ENCODE measurements at regions not wholly inside any gene's neighbourhood (a gene's known extent, or its start where the extent isn't known, plus 50 kb on each side); places are given as distances from the start of the nearest gene placed in this dataset.

GRCh38 chr13:110775576-110775975 lies 62.1 kb downstream of the ING1 start:
- Histone ChIP-seq H3K4me1 (ENCODE audit: control insufficient read depth in 4 of 4, insufficient read depth in 4 of 4, low read length in 3 of 4) (no peaks in the 10 kb centered on the region), H3K36me3 (ENCODE audit: control insufficient read depth in 4 of 4, insufficient read depth in 3 of 4, low read depth in 1 of 4, low read length in 3 of 4) (no peaks in the 10 kb centered on the region), H3K4me3 (ENCODE audit: low read depth in 1 of 3, low read length in 3 of 3) (no peak overlapping the region), H3K27me3 (ENCODE audit: control insufficient read depth in 4 of 4, insufficient read depth in 4 of 4, low read length in 3 of 4) (no peaks in the 10 kb centered on the region), H3K9ac (ENCODE audit: low read depth in 1 of 2, low read length in 2 of 2) (no peak overlapping the region), H3K9me3 (ENCODE audit: control insufficient read depth in 4 of 4, low read length in 3 of 4) (no peaks in the 10 kb centered on the region), H3K27ac (ENCODE audit: low read depth in 1 of 2, low read length in 2 of 2) (no peak overlapping the region)
- WGBS = 86% methylated on average over 5 of the region's 5 CpGs
- no peak for TF ChIP-seq TAF1 (conservative IDR thresholded peaks at IDR 0.05)
- no peak for TF ChIP-seq REST (IDR thresholded peaks at IDR 0.05)
- TF ChIP-seq, protein P1, sequence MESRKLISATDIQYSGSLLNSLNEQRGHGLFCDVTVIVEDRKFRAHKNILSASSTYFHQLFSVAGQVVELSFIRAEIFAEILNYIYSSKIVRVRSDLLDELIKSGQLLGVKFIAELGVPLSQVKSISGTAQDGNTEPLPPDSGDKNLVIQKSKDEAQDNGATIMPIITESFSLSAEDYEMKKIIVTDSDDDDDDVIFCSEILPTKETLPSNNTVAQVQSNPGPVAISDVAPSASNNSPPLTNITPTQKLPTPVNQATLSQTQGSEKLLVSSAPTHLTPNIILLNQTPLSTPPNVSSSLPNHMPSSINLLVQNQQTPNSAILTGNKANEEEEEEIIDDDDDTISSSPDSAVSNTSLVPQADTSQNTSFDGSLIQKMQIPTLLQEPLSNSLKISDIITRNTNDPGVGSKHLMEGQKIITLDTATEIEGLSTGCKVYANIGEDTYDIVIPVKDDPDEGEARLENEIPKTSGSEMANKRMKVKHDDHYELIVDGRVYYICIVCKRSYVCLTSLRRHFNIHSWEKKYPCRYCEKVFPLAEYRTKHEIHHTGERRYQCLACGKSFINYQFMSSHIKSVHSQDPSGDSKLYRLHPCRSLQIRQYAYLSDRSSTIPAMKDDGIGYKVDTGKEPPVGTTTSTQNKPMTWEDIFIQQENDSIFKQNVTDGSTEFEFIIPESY (IDR thresholded peaks at IDR 0.05) = no peak
- TF ChIP-seq YY1 (IDR thresholded peaks at IDR 0.05) = no peak
- no peak for TF ChIP-seq CTCF (IDR thresholded peaks at IDR 0.05; ENCODE audit: low read depth, low read length, missing input control)
- no peak for TF ChIP-seq JUND (IDR thresholded peaks at IDR 0.05)
- no peak for TF ChIP-seq RXRA (IDR thresholded peaks at IDR 0.05)
- TF ChIP-seq EGR1 (IDR thresholded peaks at IDR 0.05; ENCODE audit: low read depth in 2 of 2) = no peak
- TF ChIP-seq SP1 (IDR thresholded peaks at IDR 0.05) = no peak
- no peak for TF ChIP-seq HNF4A (conservative IDR thresholded peaks at IDR 0.05)
- TF ChIP-seq FOXA1 (IDR thresholded peaks at IDR 0.05) = no peak
- TF ChIP-seq RAD21 (IDR thresholded peaks at IDR 0.05) = no peak
- TF ChIP-seq FOXA2 (IDR thresholded peaks at IDR 0.05) = no peak
- TF ChIP-seq ATF3 (IDR thresholded peaks at IDR 0.05) = no peak
- no peak for TF ChIP-seq HNF4G (IDR thresholded peaks at IDR 0.05)
- no peak for TF ChIP-seq GABPA (IDR thresholded peaks at IDR 0.05 in 1 of 2, conservative IDR thresholded peaks at IDR 0.05 in 1 of 2)
- no peak for DNase-seq (ENCODE audit: low spot score)

DNA sequence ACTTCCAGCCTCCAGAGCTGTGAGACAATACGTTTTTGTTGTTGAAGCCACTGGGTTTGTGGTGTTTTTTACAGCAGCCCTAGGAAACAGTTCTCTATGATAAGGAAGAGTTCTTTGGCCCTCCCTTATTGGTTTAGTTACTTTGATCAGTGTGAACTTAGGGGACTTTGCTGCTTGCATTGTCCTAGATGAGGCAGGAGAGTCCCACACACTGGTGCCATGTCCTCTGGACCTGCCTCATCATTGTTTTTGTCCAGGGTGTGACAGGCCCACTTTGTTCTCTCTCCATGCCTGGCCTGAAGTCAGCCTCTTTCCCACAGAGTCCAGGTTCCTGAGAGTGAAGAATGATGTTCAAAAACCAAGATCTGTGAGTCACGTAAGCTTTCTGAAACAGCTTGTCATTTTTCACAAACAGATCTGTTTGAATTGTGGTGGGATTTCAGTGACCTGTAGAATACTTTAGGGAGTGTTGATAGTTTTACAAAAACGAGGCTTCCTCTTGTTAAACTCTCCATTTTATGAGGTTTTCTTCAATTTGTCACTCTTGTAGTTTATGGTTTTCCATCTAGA lies 63.8 kb downstream of the ING1 start:
- no peaks in the 10 kb centered on the region for H3K36me3 ChIP-seq (ENCODE audit: control insufficient read depth in 4 of 4, insufficient read depth in 3 of 4, low read depth in 1 of 4, low read length in 3 of 4)
- no peak overlapping the region for H3K4me3 ChIP-seq (ENCODE audit: low read depth in 1 of 3, low read length in 3 of 3)
- no peak overlapping the region for H3K9ac ChIP-seq (ENCODE audit: low read depth in 1 of 2, low read length in 2 of 2)
- no peak for DNase-seq (ENCODE audit: low spot score)
- WGBS = 77% methylated on average over 3 of the region's 3 CpGs
- no peaks in the 10 kb centered on the region for H3K4me1 ChIP-seq (ENCODE audit: control insufficient read depth in 4 of 4, insufficient read depth in 4 of 4, low read length in 3 of 4)
- no peaks in the 10 kb centered on the region for H3K27me3 ChIP-seq (ENCODE audit: control insufficient read depth in 4 of 4, insufficient read depth in 4 of 4, low read length in 3 of 4)
- no peak overlapping the region for H3K27ac ChIP-seq (ENCODE audit: low read depth in 1 of 2, low read length in 2 of 2)
- no peaks in the 10 kb centered on the region for H3K9me3 ChIP-seq (ENCODE audit: control insufficient read depth in 4 of 4, low read length in 3 of 4)
- TF ChIP-seq HNF4A (conservative IDR thresholded peaks at IDR 0.05) = no peak
- no peak for TF ChIP-seq FOXA1 (IDR thresholded peaks at IDR 0.05)
- no peak for TF ChIP-seq REST (IDR thresholded peaks at IDR 0.05)
- no peak for TF ChIP-seq NR2F2 (IDR thresholded peaks at IDR 0.05)
- no peak for TF ChIP-seq YY1 (IDR thresholded peaks at IDR 0.05)
- TF ChIP-seq ATF3 (IDR thresholded peaks at IDR 0.05) = no peak
- TF ChIP-seq GABPA (IDR thresholded peaks at IDR 0.05 in 1 of 2, conservative IDR thresholded peaks at IDR 0.05 in 1 of 2) = no peak
- no peak for TF ChIP-seq HNF4G (IDR thresholded peaks at IDR 0.05)
- TF ChIP-seq, protein P1 (IDR thresholded peaks at IDR 0.05) = no peak
- TF ChIP-seq MAX (IDR thresholded peaks at IDR 0.05) = no peak
- no peak for TF ChIP-seq RXRA (IDR thresholded peaks at IDR 0.05)
